ENCODE measurements at regions not wholly inside any gene's neighbourhood (a gene's known extent, or its start where the extent isn't known, plus 50 kb on each side); places are given as distances from the start of the nearest gene placed in this dataset.

DNA sequence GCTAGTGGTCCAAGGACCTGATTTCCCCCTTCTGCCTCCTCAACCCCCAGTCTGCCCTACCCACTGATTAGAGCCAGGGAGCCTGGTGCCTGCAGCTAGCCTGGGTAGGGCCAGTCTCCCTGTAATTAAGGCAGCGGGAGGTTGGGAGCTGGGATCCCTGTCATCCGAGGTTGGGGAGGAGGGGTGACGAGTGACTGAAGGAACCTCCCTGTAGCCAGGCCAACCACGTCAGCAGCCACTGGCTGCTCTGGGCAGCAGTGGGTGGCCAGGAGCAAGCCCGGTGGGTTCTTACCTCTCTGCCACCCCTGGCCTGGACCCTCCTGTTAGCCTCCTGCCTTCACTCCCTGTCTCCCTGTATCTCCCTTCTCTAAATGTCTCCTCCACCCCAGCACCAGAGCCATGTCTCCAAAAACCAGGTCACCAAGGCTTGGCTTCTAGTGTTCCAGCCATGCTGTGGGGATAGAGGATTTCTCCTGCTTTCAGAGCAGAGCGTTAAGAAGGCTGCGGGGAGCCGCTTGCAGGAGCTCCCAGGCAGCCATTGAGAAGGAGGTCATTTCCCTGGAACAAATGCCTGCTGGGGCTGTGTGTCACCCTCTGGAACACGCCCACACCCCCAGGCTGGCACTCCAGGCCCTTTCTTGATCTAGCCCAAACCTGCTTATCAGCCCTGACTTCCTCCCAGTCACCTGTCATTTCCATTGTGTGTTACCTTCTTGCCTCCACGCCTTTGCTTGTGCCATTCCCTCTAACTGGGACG, 65.0 kb upstream of the GGTA1 start:
- H3K27ac ChIP-seq = no peak overlapping the region
- no peak for DNase-seq (ENCODE audit: low spot score in 2 of 2)

DNA sequence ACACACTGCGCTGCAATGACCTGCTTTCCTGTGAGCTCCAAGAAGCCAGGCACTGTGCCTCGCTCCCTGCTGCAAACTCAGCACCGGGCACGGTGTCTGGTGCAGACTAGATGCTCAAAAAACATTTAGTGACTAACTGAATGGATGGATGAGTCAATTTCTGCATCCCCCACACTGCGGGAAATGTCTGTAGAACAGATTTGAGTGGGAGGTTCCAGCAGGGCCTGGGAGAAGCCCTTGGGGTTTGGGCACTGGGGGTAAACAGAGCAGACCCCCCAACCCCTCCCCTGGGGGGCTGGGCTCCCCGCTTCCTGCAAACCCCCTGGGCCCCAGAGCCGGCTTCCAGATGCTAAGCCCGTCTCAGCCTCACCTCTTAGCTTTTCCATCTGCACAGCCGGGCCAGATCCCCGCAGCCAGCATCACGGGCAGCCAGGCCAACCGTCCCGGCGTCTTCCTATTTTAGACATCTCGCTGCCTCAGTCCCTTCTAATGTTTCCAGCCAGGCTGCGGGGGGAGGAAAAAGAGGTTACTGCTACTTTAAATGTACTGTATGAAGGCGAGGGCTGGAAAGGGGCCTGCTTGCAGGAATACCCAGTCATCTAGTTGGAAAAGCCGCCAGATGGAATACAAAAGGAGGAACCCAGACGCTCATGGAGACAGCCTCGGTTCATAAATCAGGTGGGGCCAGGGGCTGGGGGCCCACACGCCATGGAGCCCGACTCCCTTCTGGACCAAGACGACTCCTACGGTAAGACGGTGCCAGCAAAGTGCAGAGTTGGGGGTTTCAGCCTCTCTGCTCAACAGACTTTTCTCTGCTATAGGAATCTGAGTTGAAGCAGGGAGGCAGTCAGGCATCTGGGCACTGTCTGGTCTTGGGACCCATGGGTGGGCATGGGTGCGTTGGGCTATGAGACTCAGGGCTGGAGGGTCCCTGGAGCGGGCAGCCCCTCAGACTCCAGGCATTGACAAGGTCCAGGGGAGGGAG, 67.1 kb upstream of the GGTA1 start:
- Histone ChIP-seq H3K9me3 (no peaks in the 10 kb centered on the region), H3K27ac (peak overlapping the region in 1 of 2 donors; percentile 73), H3K4me1 (peaks cover 9 to 15% of the 10 kb centered on the region in 2 donors), H3K36me3 (no peaks in the 10 kb centered on the region), H3K27me3 (no peaks in the 10 kb centered on the region), H3K4me3 (peak overlapping the region; percentile 13 to 37 (median 20))
- no peak for DNase-seq (ENCODE audit: low spot score in 2 of 2)
- intact Hi-C loops (cut with DNase I; ENCODE audit: low total_unique reads) = no loop called here
- TF ChIP-seq POLR2AphosphoS5 (IDR thresholded peaks at IDR 0.05) (no peak), POLR2A (IDR thresholded peaks at IDR 0.05) (no peak)
- TF ChIP-seq, protein P1, sequence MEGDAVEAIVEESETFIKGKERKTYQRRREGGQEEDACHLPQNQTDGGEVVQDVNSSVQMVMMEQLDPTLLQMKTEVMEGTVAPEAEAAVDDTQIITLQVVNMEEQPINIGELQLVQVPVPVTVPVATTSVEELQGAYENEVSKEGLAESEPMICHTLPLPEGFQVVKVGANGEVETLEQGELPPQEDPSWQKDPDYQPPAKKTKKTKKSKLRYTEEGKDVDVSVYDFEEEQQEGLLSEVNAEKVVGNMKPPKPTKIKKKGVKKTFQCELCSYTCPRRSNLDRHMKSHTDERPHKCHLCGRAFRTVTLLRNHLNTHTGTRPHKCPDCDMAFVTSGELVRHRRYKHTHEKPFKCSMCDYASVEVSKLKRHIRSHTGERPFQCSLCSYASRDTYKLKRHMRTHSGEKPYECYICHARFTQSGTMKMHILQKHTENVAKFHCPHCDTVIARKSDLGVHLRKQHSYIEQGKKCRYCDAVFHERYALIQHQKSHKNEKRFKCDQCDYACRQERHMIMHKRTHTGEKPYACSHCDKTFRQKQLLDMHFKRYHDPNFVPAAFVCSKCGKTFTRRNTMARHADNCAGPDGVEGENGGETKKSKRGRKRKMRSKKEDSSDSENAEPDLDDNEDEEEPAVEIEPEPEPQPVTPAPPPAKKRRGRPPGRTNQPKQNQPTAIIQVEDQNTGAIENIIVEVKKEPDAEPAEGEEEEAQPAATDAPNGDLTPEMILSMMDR (IDR thresholded peaks at IDR 0.05) = no peak

More for the DNA sequence above, 65.0 kb upstream of the GGTA1 start:
- H3K4me1 ChIP-seq = peaks cover 9 to 15% of the 10 kb centered on the region in 2 donors
- H3K36me3 ChIP-seq = no peaks in the 10 kb centered on the region
- TF ChIP-seq, protein P1 (IDR thresholded peaks at IDR 0.05) = no peak
- TF ChIP-seq POLR2AphosphoS5 (IDR thresholded peaks at IDR 0.05) (no peak), POLR2A (IDR thresholded peaks at IDR 0.05) (no peak)
- H3K9me3 ChIP-seq = no peaks in the 10 kb centered on the region
- intact Hi-C loops (cut with DNase I; ENCODE audit: low total_unique reads) = loop anchor here (1.0 kb wide), 1 partner anchor 111 kb away; no protein-coding TSS in a partner anchor
- H3K27me3 ChIP-seq = no peaks in the 10 kb centered on the region
- H3K4me3 ChIP-seq = no peak overlapping the region

DNA sequence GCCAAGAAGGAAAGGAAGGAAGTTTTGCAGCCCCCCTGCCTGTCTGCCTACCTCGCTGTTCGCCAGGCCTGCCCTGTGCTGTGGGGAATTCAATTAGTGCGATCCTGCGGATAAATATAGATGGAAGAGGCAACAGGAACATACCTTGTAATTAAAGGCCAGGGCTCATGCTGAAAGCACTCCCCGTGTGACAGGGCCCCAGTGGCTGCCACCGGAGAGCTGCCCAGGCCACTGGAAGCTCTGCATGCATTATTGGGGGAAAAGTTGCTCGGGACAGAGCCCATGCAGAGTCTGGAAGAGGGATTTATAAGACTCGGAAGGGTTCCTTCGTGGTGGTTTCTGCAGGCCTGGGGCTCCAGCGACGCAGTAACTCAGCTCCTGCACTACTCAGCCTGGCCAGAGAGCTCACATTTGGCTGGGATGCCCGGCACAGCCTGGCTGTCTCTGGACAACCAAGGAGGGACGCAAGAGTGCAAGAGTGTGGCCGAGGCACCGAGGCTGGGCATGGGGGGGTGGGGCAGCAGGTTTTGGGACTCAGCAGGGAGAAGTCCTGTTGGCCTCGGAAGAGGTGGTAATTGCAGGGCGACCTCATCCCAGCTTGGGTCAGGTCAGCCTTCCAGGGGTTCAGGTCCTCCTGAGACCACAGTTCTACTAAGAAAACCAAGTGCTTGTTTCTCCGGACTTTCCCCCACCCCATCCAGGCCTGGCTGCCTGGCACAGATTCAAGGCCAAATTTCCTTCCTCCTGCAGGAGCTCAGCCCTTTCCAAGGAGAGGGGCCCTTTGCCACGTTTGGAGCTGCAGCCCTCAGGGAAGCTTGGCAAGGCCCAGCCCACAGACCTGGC, 68.1 kb upstream of the GGTA1 start:
- no peak for TF ChIP-seq POLR2AphosphoS5 (IDR thresholded peaks at IDR 0.05)
- no peak for TF ChIP-seq POLR2A (IDR thresholded peaks at IDR 0.05)
- TF ChIP-seq, protein P1 (IDR thresholded peaks at IDR 0.05) = no peak
- no peaks in the 10 kb centered on the region for H3K36me3 ChIP-seq
- intact Hi-C loops (cut with DNase I; ENCODE audit: low total_unique reads) = no loop called here

DNA sequence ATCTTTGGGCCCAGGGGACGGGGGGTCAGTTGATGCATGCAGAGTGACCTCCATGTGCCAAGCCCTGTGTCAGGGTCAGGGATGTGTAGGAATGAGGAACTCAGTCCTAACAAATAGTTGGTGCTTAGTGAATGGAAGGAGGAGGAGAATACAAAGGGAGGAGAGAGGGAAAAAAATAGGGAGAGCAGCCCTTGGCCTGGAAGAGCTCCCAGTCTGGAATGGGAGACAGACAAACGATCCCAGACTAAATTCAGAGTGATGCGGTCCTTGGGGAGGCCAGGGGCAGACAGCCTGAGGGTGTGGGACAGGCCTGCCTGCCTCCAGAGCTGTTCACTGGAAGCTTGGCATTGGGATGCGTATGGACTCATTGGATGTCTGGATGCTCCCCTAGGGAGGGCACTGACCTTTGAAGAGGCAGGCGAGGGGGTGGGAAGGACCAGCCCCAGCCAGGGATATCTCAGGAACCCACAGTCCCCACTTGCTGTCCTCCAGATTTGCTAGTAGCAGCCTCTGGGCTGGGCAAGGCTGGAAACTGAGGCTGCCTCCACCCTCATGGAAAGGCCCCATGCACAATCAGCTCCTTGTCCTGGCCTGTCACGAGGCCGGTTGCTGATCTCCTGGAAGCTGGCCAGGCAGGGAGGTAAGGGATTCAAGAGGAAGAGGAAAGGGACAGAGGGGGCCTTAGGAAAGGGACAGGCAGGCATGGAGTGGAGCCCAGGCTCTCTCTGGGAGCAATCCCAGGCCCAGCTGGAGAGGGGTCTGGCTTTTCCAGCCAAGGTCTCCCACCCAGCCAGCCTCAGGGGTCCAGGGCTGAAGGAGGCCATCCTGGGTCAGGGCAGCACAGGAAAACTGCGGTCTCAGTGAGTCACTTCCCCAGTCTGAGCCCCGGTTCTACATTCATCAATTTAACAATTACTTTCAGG, 69.0 kb upstream of the GGTA1 start:
- TF ChIP-seq, protein P1 (IDR thresholded peaks at IDR 0.05) = no peak
- TF ChIP-seq POLR2AphosphoS5 (IDR thresholded peaks at IDR 0.05) (no peak), POLR2A (IDR thresholded peaks at IDR 0.05) (no peak)
- intact Hi-C loops (cut with DNase I; ENCODE audit: low total_unique reads) = no loop called here
- no peaks in the 10 kb centered on the region for H3K9me3 ChIP-seq
- peaks cover 9 to 15% of the 10 kb centered on the region in 2 donors for H3K4me1 ChIP-seq
- H3K27ac ChIP-seq = peak overlapping the region; percentile 55 to 73
- H3K36me3 ChIP-seq = no peaks in the 10 kb centered on the region
- no peak for DNase-seq (ENCODE audit: low spot score in 2 of 2)
- H3K27me3 ChIP-seq = no peaks in the 10 kb centered on the region
- H3K4me3 ChIP-seq = peak overlapping the region in 1 of 3 donors; percentile 37

More for the DNA sequence above, 68.1 kb upstream of the GGTA1 start:
- Histone ChIP-seq H3K27me3 (no peaks in the 10 kb centered on the region), H3K4me3 (peak overlapping the region; percentile 13 to 37 (median 20)), H3K4me1 (peaks cover 9 to 15% of the 10 kb centered on the region in 2 donors), H3K9me3 (no peaks in the 10 kb centered on the region), H3K27ac (peak overlapping the region; percentile 55 to 73)
- no peak for DNase-seq (ENCODE audit: low spot score in 2 of 2)
